A172 (cell line): ENCODE measurements at regions not wholly inside any gene's neighbourhood (a gene's known extent, or its start where the extent isn't known, plus 50 kb on each side); places are given as distances from the start of the nearest gene placed in this dataset.

ENCODE experiments used
- DNase-seq: peaks from one replicate; pipeline ENCODE4 v3.0.0-alpha.2; 2015; ENCODE audit warnings: low spot score

GRCh38 chr7:36006636-36007229 lies 146.3 kb upstream of the EEPD1 start:
- DNase-seq: no peak

DNA sequence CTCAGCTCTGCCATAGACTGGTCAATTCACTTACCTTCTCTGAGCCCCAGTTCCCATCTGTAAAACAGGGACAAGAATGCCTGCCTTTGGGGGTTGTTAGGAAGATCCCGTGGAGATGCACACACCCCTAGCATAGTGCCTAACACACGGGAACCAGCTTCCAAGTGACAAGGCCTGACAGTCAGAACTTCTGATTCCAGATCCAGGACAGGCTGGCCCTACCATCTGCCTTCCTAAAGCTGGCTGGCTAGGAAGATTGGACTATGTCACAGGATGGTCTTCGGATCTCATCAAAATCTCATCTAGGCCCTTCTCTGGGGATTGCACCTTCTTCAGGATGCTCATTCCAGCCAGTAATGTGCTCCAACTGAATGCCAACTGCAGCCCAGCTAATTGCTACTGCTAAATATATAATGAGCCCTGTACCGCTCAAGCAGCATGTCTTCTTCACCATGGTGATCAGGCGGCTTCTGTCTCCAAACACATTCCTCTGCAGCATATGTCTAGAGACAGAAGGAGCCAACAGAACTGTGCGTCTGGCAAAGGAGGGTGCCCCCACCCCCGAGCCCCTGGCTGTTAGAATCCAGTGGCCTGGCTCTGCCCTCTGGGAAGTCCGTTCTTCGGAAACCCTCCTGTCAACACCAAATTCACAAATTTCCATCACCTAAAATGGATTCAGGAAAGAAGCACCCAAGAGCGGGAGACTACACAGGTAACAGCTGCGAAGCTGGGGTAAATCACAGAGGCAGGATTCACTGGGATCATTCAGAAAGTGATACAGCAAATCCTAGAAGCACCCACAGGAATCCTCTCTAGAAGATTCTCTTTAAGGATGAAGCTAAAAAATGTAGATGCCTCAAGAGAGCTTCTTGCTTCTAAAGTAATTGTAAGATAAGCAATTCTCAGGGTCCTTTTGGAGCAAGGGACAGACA lies 142.1 kb upstream of the EEPD1 start:
- no peak for DNase-seq

DNA sequence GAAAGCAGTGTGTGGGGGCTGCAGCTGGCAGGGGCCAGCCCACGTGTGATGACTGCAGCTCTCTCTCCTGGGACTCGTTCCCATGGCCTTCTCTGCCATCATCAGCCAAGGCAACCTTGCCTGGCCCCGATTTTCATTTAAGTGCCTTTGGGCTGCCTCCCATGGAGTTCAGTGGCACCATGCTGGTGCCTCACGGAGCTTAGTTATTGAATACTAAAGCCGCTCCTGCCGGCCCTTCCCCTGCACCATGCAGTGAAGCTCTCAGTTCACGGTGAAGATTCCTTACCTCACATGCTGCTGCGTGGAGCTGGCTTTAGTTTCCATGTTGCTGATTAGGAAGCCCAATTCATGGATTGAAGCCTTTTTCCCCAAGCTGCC lies 141.5 kb upstream of the EEPD1 start:
- no peak for DNase-seq

DNA sequence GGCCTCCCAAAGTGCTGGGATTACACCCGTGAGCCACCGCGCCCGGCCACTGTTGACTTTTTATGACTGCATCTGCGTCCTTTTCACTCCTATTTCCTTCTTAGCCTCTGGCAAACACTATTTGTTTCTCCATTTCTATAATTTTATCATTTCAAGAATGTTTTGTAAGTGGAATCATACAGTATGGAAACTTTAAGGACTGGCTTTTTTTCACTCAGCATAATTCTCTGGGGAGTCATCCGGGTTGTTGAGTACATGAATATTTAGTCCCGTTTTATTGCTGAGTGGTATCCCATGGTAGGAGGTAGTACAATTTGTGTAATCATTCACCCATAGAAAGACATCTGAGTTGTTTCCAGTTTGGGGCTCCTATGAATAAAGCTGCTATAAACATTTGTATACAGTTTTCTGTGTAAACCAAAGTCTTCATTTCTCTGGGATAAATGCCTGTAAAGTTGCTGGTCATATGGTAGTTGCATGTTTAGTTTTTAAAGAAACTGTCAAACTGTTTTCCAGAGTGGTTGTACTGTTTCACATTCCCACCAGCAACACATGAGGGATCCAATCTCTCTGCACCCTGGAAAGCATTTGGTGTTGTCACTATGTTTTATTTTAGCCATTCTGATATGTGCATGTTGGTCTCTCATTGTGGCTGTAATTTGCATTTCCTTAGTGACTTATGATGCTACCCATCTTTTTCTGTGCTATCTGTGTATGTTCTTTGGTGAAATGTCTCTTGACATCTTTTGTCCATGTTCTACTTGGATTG lies 139.6 kb upstream of the EEPD1 start:
- DNase-seq: no peak

- DNase-seq: no peak
Observed at GRCh38 chr7:36014961-36015360, 138.1 kb upstream of the EEPD1 start.

DNA sequence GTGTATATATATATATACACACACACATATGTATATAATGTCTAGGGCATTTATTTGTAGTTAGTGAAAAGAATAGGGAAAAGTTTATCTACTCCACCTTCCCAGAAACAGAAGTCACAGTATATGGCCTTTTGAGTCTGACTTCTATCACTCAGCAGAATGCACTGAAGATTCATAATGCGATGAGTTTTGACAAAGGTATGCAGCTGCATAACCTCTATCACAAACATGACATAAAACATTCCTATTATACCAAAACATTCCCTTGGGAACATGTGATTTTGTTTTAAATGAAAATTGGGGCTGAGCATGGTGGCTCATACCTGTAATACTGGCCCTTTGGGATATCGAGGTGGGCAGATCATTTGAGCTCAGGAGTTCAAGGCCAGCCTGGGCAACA lies 137.3 kb upstream of the EEPD1 start:
- DNase-seq: peak; percentile 40

- DNase-seq: no peak
Observed at GRCh38 chr7:36016648-36017047, 136.4 kb upstream of the EEPD1 start.

DNA sequence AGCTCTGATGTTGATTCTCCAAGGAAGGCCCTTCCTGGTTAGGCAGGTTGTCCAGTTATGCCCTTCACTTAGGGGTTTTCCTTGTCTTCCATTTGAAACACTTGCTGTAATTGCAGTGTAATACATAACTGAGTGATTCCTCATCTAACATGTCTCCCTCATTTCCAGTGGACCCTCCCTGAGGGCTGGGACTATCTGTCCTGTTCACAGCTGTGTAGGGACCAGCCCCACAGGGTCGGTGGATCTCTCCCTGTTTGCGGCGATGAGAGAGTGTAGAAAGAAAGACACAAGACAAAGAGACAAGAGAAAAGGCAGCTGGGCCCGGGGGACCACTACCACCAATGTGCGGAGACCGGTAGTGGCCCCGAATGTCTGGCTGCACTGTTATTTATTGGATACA lies 135.9 kb upstream of the EEPD1 start:
- no peak for DNase-seq

- DNase-seq: no peak
Observed at GRCh38 chr7:36018816-36019484, 134.1 kb upstream of the EEPD1 start.

- DNase-seq: no peak
Observed at GRCh38 chr7:36019538-36019937, 133.5 kb upstream of the EEPD1 start.

DNA sequence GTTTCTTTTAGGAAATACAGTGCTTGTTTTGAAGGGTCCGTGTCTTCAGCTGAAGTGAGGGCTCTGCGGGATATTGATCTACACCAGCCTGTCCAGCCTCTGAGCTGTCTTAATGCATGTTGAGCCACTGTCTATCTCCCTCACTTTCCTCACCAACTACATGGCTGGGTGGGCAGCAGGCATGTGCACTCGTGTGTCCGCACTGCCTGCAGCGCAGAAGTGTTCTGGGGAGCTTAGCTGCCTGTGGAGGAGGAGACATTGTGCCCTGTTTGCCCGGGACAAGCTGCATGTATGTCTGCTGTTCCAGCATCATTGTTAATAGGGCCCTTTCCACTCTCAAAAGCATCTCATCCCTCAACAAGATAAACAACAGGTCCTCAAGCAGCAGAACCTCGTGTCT lies 133.1 kb upstream of the EEPD1 start:
- DNase-seq: no peak

- peak; percentile 42 for DNase-seq
Observed at GRCh38 chr7:36021367-36021766, 131.7 kb upstream of the EEPD1 start.

DNA sequence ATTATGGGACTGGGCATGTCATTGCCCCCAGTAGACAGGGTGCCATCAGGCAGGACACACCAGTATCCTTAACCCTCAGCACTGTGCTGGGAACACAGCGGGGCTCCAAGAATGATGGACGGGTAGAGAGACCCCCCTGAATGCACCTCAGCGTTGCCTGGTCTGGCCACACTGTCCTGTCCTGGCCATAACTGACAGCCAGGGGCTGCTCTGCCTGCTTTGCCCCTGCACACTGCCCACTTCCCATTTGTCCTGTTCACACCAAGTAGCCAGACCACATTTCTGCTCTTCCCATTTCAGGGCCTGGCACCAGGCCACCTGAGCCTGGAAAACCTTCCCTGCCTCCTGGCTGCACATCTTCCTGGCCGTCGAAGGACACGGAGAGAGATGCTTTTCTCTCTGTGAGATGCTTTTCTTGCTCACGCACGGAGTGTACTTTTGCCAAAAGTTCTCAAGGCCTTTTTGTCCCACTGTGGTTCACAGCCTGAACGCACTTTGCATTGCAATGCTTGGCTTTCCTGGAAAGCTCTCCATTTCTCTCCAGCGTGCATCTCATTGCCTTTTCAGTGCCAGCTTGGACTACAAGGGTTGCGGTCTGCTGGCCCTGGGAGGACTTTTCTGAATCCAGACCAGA lies 131.0 kb upstream of the EEPD1 start:
- DNase-seq: no peak

DNA sequence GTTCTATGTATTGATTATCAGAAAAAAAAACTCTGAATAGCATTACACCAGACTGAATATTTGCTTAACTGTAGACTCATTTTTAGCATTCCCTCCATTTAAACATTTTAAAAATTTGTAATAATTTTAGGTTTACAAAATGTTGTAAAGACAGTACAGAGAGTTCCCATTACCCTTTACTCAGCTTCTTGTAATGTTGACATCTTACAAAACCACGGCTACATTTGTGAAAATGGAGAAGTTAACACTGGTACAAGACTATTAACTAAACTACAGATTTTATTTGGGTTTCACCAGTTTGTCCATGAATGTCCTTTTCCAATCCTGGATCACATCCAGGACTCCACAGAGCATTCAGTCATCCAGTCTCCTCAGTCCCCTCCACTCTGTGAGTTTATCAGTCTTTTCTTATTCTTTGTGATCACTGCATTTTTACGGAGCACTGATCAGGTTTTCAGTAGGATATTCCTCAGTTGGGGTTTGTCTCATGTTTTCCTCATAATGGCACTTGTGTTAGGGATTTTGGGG lies 130.0 kb upstream of the EEPD1 start:
- no peak for DNase-seq

GRCh38 chr7:36025190-36025589 lies 127.9 kb upstream of the EEPD1 start:
- DNase-seq: no peak

DNA sequence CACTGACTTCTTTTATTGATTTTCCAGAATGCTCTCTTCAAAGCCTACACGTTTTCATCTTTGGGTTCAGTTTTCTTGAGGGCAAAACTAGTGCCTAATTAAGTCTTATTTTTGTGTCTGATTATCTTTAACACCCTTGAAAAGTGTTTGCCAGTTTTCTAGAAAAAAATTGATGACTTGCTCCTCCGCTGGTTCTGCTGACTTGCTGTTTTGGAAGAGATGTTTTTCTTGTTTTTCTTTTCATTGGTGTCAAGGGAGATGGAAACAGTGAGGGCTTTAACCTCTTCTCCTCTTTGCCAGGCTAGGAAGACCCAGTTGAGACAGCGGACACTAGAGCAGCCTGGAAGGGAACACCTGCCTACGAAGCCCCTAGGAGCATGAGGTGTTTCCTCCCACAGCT lies 123.7 kb upstream of the EEPD1 start:
- no peak for DNase-seq

DNA sequence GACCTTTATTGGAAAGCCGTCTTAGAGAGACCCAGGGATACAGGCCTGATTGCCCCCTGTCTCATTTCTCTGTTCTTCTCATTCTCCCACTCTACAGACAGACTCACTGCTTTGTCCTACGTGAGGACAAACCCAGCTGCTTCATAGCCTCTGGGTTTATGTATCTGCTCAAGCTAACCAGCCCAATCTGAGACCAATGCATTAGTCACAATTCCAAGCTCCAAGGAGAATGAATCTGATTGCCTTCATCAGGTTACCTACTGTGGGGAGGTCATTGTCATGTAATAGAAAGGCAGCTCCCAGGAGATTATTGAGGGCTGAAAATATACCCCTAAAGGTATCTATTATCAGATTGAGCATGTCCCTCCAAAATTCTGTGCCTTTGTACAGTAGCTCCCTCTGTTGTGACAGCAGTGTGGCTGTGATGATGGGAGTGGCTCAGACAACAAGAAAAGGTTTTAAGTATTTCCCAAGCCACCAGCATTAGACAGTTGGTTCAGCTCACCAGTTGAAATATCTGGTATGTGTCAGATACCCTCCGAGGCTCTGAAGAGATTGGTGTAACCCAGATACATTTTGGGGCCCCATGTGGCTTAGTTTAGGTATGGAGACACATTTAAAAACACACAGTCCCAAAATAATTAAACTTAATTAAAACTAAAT lies 123.1 kb upstream of the EEPD1 start:
- no peak for DNase-seq

DNA sequence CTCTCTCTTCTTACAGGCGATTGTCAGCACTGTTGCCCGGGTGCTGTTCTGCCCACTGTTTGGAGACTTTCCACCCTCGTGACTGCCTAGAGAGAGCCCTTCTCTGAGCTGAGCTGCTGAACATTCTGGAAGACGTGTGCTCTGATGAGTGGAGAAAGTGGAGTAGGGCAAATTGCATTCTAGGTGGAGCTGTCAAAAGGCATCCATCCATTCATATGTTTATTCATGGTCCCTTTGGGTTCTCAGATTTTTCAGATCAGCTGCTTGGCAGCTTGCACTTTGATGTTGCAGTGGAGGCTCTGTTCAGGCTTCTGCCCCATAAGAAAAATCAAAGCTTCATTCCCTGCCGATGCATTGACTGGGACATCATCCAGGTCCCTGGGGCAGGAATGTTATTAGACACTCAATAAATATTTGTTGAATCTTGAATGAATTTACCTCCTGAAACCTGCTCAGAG lies 120.7 kb upstream of the EEPD1 start:
- DNase-seq: no peak

- DNase-seq: peak; percentile 83
Observed at GRCh38 chr7:36034020-36034419, 119.0 kb upstream of the EEPD1 start.

- DNase-seq: no peak
Observed at GRCh38 chr7:36035186-36035585, 117.9 kb upstream of the EEPD1 start.

GRCh38 chr7:36036590-36036989 lies 116.5 kb upstream of the EEPD1 start:
- no peak for DNase-seq
